IMR-90 (cell line): ENCODE measurements at regions not wholly inside any gene's neighbourhood (a gene's known extent, or its start where the extent isn't known, plus 50 kb on each side); places are given as distances from the start of the nearest gene placed in this dataset.

Experiments
- ATAC-seq: fragments of 200-7000 bp; cut with Tn5 transposase; 2 replicates; pipeline ENCODE4 v1.9.1; 2020; ENCODE audit warnings: low read depth, mild to moderate bottlenecking, moderate library complexity
- BruUV-seq: library from RNA; stranded (reverse); fragments of 400-500 nt; replicated peaks from 2 replicates; lab custom pipeline; 2021; lab: Mats Ljungman, UMichigan
- CTCF ChIA-PET: fragments of 300-600 bp; formaldehyde crosslinking; extraction: SDS; loops from one replicate; lab custom pipeline; 2021; ENCODE audit warnings: antibody characterized with exemption; lab: Yijun Ruan, JAX
- POLR2A ChIA-PET: fragments of 300-600 bp; sonication (Branson Sonifier 250); formaldehyde crosslinking; loops from one replicate; lab custom pipeline; 2022; ENCODE audit warnings: antibody characterized with exemption; ENCODE audit not compliant: unreplicated experiment; lab: Charles Lee
- DNase-seq: peaks from one replicate; pipeline ENCODE4 v3.0.0; 2013
- H2AFZ ChIP-seq: replicated peaks from 2 replicates; pipeline ENCODE3; 2013; ENCODE audit warnings: low read length, mild to moderate bottlenecking; ENCODE audit not compliant: poor library complexity
- H2AK5ac ChIP-seq: 2 replicates; pipeline ENCODE4 v1.6.1; 2013; ENCODE audit warnings: low read depth, low read length, inconsistent platforms
- H2AK9ac ChIP-seq: replicated peaks from 2 replicates; pipeline ENCODE3; 2013; ENCODE audit warnings: mild to moderate bottlenecking, low read depth, low read length, moderate library complexity; ENCODE audit not compliant: poor library complexity
- H2BK120ac ChIP-seq: 2 replicates; pipeline ENCODE4 v1.6.1; 2013; ENCODE audit warnings: low read depth, low read length, inconsistent platforms
- H2BK15ac ChIP-seq: 3 replicates; pipeline ENCODE4 v1.6.1; 2013; ENCODE audit warnings: low read depth, low read length, inconsistent platforms
- H2BK20ac ChIP-seq: 2 replicates; pipeline ENCODE4 v1.6.1; 2013; ENCODE audit warnings: low read depth, mild to moderate bottlenecking, inconsistent platforms, low read length, moderate library complexity
- H2BK5ac ChIP-seq: 2 replicates; pipeline ENCODE4 v1.6.1; 2013; ENCODE audit warnings: mild to moderate bottlenecking, low read depth, low read length, inconsistent platforms; ENCODE audit not compliant: poor library complexity, severe bottlenecking
- H3K14ac ChIP-seq: replicated peaks from 2 replicates; pipeline ENCODE4 v1.6.1; 2013; ENCODE audit warnings: low read depth, low read length, inconsistent platforms
- H3K18ac ChIP-seq: 2 replicates; pipeline ENCODE4 v1.6.1; 2013; ENCODE audit warnings: low read depth, low read length, control low read depth
- H3K23ac ChIP-seq: 2 replicates; pipeline ENCODE4 v1.6.1; 2013; ENCODE audit warnings: low read depth, low read length, inconsistent platforms
- H3K27ac ChIP-seq: 2 replicates; pipeline ENCODE4 v1.5.1; 2013; ENCODE audit warnings: mild to moderate bottlenecking, control low read depth, low read length; ENCODE audit not compliant: insufficient read depth
- H3K27me3 ChIP-seq: 2 replicates; pipeline ENCODE4 v1.6.1; 2013; ENCODE audit warnings: low read length; ENCODE audit not compliant: control insufficient read depth, insufficient read depth
- H3K36me3 ChIP-seq: 2 replicates; pipeline ENCODE4 v1.6.1; 2013; ENCODE audit warnings: low read length, mixed read lengths; ENCODE audit not compliant: control insufficient read depth, insufficient read depth
- H3K4ac ChIP-seq: 2 replicates; pipeline ENCODE4 v1.6.1; 2013; ENCODE audit warnings: low read depth, low read length, inconsistent platforms
- H3K4me1 ChIP-seq: 2 replicates; pipeline ENCODE4 v1.6.1; 2013; ENCODE audit warnings: low read length, mixed read lengths; ENCODE audit not compliant: control insufficient read depth, insufficient read depth
- H3K4me2 ChIP-seq: 2 replicates; pipeline ENCODE4 v1.6.1; 2013; ENCODE audit warnings: low read depth, mild to moderate bottlenecking, control low read depth, low read length, moderate library complexity
- H3K4me3 ChIP-seq: 2 replicates; pipeline ENCODE4 v1.5.1; 2013; ENCODE audit warnings: low read depth, mild to moderate bottlenecking, control low read depth, low read length, moderate library complexity; ENCODE audit not compliant: insufficient read depth
- H3K56ac ChIP-seq: 2 replicates; pipeline ENCODE4 v1.6.1; 2013; ENCODE audit warnings: low read length, inconsistent platforms; ENCODE audit not compliant: insufficient read depth; ENCODE audit errors: extremely low read depth
- H3K79me1 ChIP-seq, 2 experiments: 2 replicates each; pipeline ENCODE4 v1.6.1; 2013; ENCODE audit warnings: low read length in 2 of 2, inconsistent platforms in 1 of 2, low read depth in 1 of 2
- H3K9ac ChIP-seq: 2 replicates; pipeline ENCODE4 v1.6.1; 2013; ENCODE audit warnings: low read depth, low read length, control low read depth
- H3K9me1 ChIP-seq: 2 replicates; pipeline ENCODE4 v1.6.1; 2013; ENCODE audit warnings: low read length, inconsistent platforms; ENCODE audit not compliant: insufficient read depth
- H3K9me3 ChIP-seq: 2 replicates; pipeline ENCODE4 v1.6.1; 2013; ENCODE audit warnings: low read length; ENCODE audit not compliant: control insufficient read depth, insufficient read depth
- H4K20me1 ChIP-seq: 2 replicates; pipeline ENCODE4 v1.6.1; 2013; ENCODE audit warnings: low read length, inconsistent platforms; ENCODE audit not compliant: insufficient read depth
- H4K5ac ChIP-seq: 2 replicates; pipeline ENCODE4 v1.6.1; 2013; ENCODE audit warnings: mild to moderate bottlenecking, low read depth, low read length, control low read depth
- H4K8ac ChIP-seq, 2 experiments: 2 replicates each; pipeline ENCODE4 v1.6.1; 2013; ENCODE audit warnings: low read depth in 2 of 2, low read length in 2 of 2, control low read depth in 1 of 2, inconsistent platforms in 1 of 2
- H4K91ac ChIP-seq: 2 replicates; pipeline ENCODE4 v1.6.1; 2013; ENCODE audit warnings: low read depth, low read length, inconsistent platforms; ENCODE audit not compliant: insufficient read depth
- CEBPB ChIP-seq: IDR thresholded peaks from 2 replicates; pipeline ENCODE4 v1.6.1; 2012; ENCODE audit warnings: low read depth, low read length, improper control_type of control experiment
- CHD1 ChIP-seq: IDR thresholded peaks from 2 replicates; pipeline ENCODE4 v1.6.1; 2012; ENCODE audit warnings: low read depth, low read length, improper control_type of control experiment
- FOS ChIP-seq: fragments of 150-350 bp; IDR thresholded peaks from 2 replicates; pipeline ENCODE4 v1.6.1; 2016; ENCODE audit warnings: low read depth, low read length
- NFE2L2 ChIP-seq: fragments of 150-350 bp; IDR thresholded peaks from 2 replicates; pipeline ENCODE4 v1.6.1; 2016; ENCODE audit warnings: low read depth, mild to moderate bottlenecking, low read length
- POLR2A ChIP-seq: IDR thresholded peaks from 2 replicates; pipeline ENCODE4 v1.6.1; 2012; ENCODE audit warnings: mild to moderate bottlenecking, low read depth, low read length
- RCOR1 ChIP-seq: IDR thresholded peaks from 2 replicates; pipeline ENCODE4 v1.6.1; 2012; ENCODE audit warnings: mild to moderate bottlenecking, low read length, improper control_type of control experiment; ENCODE audit not compliant: insufficient replicate concordance
- RFX5 ChIP-seq: IDR thresholded peaks from 2 replicates; pipeline ENCODE4 v1.8.0; 2012; ENCODE audit warnings: low read depth, mild to moderate bottlenecking, low read length, moderate library complexity
- WGBS, 2 experiments: methylation state at CpG; one replicate each; pipeline versions ENCODE4 v1.1.5 to v1.1.7; 2013; ENCODE audit warnings: missing lambda C conversion rate in 2 of 2; ENCODE audit not compliant: insufficient read length in 1 of 2; ENCODE audit errors: extremely low coverage in 2 of 2; 5-methylcytosine and 5-hydroxymethylcytosine counted together
- dilution Hi-C: fragments of 300-500 bp; cut with HindIII; formaldehyde crosslinking; loops from one replicate; pipeline ENCODE4 v1.14.3; 2018; ENCODE audit warnings: low sequenced_read_pairs; ENCODE audit not compliant: unreplicated experiment
- in situ Hi-C: fragments of 300-500 bp; cut with MboI; formaldehyde crosslinking; loops from 3 replicates; pipeline ENCODE4 v1.14.3; 2019; ENCODE audit warnings: low sequenced_read_pairs, inconsistent platforms, mixed read lengths
- intact Hi-C: fragments of 100-400 bp; cut with micrococcal nuclease; formaldehyde crosslinking; loops from 2 replicates; pipeline ENCODE4 v1.10.0; 2022

DNA sequence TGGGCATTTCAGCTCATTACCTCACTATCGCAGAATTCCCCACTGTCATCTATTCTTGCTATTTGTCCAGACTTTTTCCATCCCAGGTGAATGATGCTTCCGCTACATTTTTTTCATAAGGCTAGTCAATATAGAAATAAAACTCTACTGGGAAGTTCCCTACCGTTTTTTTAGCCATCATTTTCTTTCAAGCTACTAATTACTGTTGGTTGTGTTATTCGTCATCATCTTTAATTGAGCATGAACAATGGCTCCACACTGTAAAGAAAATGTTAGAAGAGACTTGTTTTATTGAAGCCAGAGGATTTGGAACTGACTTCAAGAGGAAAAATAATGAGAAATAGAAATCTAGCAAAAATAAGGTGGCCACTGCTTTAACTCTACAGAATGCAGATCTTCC lies 265.0 kb downstream of the ZNF608 start:
- Histone ChIP-seq H3K27ac (no peak overlapping the region), H2AK9ac (no peak overlapping the region), H3K9me3 (no peaks in the 10 kb centered on the region), H4K20me1 (no peaks in the 10 kb centered on the region), H2BK120ac (no peak overlapping the region), H3K23ac (no peak overlapping the region), H4K5ac (no peak overlapping the region), H3K9me1 (no peaks in the 10 kb centered on the region), H3K36me3 (no peaks in the 10 kb centered on the region), H3K56ac (no peak overlapping the region), H2BK15ac (no peak overlapping the region), H2BK20ac (no peak overlapping the region), H3K9ac (no peak overlapping the region), H3K4me3 (no peak overlapping the region), H3K14ac (no peak overlapping the region), H2AK5ac (no peak overlapping the region), H4K8ac (no peak overlapping the region), H4K91ac (no peak overlapping the region), H2BK5ac (no peak overlapping the region), H3K4me2 (no peak overlapping the region), H3K27me3 (no peaks in the 10 kb centered on the region), H3K79me1 (no peaks in the 10 kb centered on the region), H3K4me1 (no peaks in the 10 kb centered on the region), H3K18ac (no peak overlapping the region), H2AFZ (no peak overlapping the region), H3K4ac (no peak overlapping the region)
- dilution Hi-C loops, result no loop called here
- WGBS, 2 experiments, result no CpG with 5 or more reads among the region's 4 CpGs
- ATAC-seq (no peak), DNase-seq (no peak)
- in situ Hi-C loops, result no loop called here
- CTCF ChIA-PET, result no interaction called here
- TF ChIP-seq NFE2L2 (no peak), RFX5 (no peak), POLR2A (no peak), FOS (no peak), RCOR1 (no peak), CHD1 (no peak), CEBPB (no peak)
- BruUV-seq, result no TSS peak
- POLR2A ChIA-PET, result interaction anchor here (0.6 kb wide), 1 partner anchor 266 kb away, joined by 5 read pairs; no protein-coding TSS in a partner anchor
- intact Hi-C loops, result no loop called here
